Fibroblast of mammary gland (primary cell): ENCODE measurements at regions not wholly inside any gene's neighbourhood (a gene's known extent, or its start where the extent isn't known, plus 50 kb on each side); places are given as distances from the start of the nearest gene placed in this dataset.
"Not testable (repeated sequence)": the region's sequence is repeated elsewhere in the genome, so short reads cannot be mapped to it uniquely, and the experiment has no call there.

Source experiments
- DNase-seq: peaks from one replicate; pipeline ENCODE4 v3.0.0-alpha.2; 2010; ENCODE audit warnings: low read depth
- H3K4me3 ChIP-seq: 2 replicates; pipeline ENCODE4 v1.5.1; 2011; ENCODE audit warnings: low read depth, mild to moderate bottlenecking, low read length, moderate library complexity; ENCODE audit not compliant: control insufficient read depth
- TF ChIP-seq, protein P1 (sequence below): conservative IDR thresholded peaks from 2 replicates; pipeline ENCODE4 v1.5.1; 2011; ENCODE audit warnings: low read depth, low read length, inconsistent platforms; ENCODE audit not compliant: control insufficient read depth, insufficient read depth

GRCh38 chr7:155383756-155384491, 74.0 kb upstream of the EN2 start:
- TF ChIP-seq, protein P1, sequence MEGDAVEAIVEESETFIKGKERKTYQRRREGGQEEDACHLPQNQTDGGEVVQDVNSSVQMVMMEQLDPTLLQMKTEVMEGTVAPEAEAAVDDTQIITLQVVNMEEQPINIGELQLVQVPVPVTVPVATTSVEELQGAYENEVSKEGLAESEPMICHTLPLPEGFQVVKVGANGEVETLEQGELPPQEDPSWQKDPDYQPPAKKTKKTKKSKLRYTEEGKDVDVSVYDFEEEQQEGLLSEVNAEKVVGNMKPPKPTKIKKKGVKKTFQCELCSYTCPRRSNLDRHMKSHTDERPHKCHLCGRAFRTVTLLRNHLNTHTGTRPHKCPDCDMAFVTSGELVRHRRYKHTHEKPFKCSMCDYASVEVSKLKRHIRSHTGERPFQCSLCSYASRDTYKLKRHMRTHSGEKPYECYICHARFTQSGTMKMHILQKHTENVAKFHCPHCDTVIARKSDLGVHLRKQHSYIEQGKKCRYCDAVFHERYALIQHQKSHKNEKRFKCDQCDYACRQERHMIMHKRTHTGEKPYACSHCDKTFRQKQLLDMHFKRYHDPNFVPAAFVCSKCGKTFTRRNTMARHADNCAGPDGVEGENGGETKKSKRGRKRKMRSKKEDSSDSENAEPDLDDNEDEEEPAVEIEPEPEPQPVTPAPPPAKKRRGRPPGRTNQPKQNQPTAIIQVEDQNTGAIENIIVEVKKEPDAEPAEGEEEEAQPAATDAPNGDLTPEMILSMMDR = no peak
- H3K4me3 ChIP-seq = no peak overlapping the region
- no peak for DNase-seq

DNA sequence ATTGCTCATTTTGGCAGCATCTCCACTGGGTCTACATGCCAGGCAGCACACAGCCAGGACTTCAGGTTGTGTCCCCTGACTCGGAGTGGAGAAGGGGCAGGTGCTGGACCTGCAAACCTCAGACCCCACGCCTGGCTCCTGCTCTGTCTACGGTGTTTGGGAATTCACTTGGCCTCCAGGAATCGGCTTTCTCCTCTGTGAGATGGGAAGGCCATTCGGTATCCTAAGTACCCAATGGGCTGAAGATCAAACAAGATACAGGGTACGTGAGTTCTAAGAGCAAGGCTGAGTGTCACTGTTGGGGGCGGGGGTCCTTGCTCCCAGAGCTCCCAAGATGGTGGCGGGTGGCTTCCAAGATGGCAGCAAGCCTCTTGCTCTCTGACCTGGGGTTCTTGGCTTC, 73.2 kb upstream of the EN2 start:
- no peak overlapping the region for H3K4me3 ChIP-seq
- TF ChIP-seq, protein P1 = no peak
- DNase-seq = no peak

GRCh38 chr7:155385182-155385581, 72.7 kb upstream of the EN2 start:
- not testable (repeated sequence) for H3K4me3 ChIP-seq, DNase-seq

DNA sequence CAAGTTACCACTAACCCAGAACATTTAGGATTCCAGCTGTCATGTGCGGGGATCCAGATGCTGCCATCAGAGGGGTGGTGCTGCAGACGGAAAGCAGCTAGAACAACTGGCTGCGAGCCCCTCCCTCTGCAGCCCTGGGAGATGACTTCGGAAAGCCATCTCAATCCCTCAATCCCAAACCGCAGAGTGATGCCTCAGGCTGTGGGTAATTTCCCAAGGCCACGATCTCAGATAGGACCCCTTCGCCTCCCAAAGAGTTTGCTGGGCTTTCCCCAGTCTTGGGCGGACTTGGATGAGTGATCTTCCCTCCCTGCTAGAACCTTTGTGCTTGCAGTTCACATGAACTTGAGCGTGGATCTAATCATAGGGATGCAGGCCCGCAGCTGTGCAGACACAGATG, 71.3 kb upstream of the EN2 start:
- no peak for DNase-seq
- H3K4me3 ChIP-seq = no peak overlapping the region
- TF ChIP-seq, protein P1 = no peak

DNA sequence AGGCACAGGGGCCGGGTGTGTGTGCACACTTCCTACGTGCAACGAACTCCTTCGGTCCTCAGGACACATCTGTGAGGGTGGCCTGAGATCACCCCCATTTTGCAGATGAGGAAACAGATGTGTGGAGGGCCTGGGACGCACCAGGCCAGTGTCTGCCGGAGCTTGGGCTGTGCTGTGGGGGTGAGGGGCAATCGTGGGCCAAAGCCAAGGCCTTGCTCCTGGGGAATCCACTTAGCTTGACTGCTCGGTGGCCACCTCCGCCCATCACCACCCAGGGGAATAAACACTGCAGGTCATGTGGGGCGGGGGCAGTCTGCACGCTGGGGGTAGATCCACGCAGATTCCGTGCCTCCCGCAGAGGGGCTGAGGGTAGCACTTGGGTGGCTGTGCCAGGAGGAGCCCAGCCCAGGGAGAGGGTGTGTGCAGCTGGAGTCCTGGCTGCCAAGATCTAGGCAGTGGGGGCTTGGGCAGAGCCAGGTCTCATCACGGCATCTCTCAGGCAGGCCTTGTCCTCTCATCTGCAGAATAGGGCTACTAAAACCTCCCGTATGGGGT, 70.8 kb upstream of the EN2 start:
- TF ChIP-seq, protein P1 = no peak
- no peak overlapping the region for H3K4me3 ChIP-seq
- DNase-seq = no peak

GRCh38 chr7:155388561-155388960, 69.4 kb upstream of the EN2 start:
- DNase-seq = no peak
- H3K4me3 ChIP-seq = no peak overlapping the region
- TF ChIP-seq, protein P1 = no peak

DNA sequence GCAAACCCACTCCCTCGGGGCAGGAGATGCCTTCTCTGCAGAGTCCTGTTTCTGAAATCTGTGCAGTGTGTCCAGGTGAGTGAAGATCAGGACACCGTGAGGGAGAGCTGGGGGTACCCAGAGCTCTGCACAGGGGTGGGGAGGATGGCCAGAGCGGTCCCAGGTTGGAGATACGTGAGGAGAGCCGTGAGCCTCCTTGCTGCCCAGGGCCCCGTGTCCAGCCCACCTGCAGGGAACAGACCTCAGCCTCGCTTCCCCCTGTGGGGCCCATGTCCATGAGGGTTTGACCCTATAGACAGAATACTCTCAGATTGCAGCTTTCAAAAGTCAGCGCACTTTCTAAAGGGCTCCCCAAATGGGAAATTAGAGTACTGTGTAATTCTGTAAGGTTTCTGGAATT, 66.5 kb upstream of the EN2 start:
- no peak for DNase-seq
- TF ChIP-seq, protein P1 = no peak

More for the DNA sequence above, 66.5 kb upstream of the EN2 start:
- no peak overlapping the region for H3K4me3 ChIP-seq
